Activated naive CD8-positive, alpha-beta T cell treated with anti-CD3 and anti-CD28 coated beads, Interleukin-2, amount 50 U/mL, for 16 hours (primary cell): ENCODE measurements at regions not wholly inside any gene's neighbourhood (a gene's known extent, or its start where the extent isn't known, plus 50 kb on each side); places are given as distances from the start of the nearest gene placed in this dataset.
"Not testable (repeated sequence)": the region's sequence is repeated elsewhere in the genome, so short reads cannot be mapped to it uniquely, and the experiment has no call there.

Source experiments
- DNase-seq: peaks from one replicate; pipeline ENCODE4 v3.0.0-alpha.2; 2020; ENCODE audit warnings: low read depth, low spot score

DNA sequence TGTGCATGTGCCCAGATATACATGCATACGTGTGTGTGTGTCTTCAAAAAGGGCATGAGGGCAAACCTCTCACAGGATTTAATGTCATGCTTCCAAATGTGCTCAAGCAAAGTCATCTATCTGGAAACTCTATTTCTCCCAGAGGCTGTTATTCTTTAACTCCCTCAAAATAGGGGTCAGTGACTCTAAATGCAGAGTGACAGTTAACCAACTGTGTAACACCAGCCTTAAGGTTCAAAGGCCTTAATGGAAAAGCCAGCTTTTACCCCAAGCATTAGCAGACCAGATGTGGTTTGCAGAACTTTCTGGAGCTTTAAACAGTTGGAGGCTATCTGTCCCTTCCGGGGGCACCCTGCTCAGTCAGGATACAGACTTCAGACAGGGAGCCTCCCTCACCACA, 70.4 kb upstream of the SLC7A14 start:
- DNase-seq: no peak

DNA sequence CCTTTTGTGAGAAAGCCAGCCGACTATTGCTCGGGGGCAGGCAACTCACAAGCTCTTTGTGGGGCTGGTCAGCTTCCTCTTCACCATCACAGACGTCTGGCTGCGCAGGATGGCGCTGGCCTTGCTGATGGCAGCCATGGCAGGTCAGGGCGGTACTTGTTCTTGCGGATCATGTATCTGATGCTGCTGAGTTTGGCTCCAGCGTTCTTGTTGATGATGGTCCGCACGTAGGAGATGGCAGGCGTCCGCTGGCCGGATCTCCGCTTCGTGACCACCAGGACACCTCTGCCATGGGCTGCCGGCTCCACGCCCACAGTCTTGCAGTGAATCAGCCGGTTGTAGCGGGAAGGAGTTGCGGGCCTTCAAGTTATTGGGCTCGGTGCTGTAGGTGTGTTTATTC, 67.9 kb upstream of the SLC7A14 start:
- DNase-seq: no peak

DNA sequence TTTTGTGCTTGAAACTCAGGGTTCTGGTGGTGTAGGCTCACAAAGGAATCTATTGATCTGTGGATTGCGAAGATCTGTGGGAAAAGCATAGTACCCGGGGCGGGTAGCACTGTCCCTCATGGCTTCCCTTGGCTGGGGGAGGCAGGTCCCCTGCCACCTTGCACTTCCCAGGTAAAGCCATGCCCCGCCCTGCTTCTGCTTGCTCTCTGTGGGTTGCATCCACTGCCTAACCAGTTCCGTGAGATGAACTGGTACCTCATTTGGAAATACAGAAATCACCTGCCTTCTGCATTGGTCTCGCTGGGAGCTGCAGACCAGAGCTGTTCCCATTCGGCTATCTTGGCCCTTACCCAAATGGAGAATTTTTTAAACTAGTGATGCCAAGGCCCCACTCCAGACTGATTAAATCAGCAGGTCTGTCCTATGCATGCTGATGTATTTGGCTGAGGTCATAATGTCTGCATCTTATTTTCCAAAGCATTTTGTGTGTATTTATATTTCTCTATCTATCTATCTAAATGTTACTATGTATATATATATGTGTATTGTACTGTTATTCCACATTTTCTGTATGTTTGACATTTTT, 65.5 kb upstream of the SLC7A14 start:
- DNase-seq: no peak

DNA sequence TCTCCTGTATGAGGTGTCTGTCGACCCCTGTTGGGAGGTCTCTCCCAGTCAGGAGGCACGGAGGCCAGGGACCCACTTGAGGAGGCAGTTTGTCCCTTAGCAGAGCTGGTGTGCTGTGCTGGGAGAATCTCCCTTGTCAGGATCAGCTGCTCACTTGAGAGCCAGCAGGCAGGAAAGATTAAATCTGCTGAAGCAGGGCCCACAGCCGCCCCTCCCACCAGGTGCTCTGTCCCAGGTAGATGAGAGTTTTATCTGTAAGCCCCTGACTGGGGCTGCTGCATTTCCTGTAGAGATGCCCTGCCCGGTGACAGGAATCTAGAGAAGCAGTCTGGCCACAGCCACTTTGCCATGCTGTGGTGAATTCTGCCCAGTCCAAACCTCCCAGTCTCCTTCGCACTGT, 64.7 kb upstream of the SLC7A14 start:
- DNase-seq: not testable (repeated sequence)

DNA sequence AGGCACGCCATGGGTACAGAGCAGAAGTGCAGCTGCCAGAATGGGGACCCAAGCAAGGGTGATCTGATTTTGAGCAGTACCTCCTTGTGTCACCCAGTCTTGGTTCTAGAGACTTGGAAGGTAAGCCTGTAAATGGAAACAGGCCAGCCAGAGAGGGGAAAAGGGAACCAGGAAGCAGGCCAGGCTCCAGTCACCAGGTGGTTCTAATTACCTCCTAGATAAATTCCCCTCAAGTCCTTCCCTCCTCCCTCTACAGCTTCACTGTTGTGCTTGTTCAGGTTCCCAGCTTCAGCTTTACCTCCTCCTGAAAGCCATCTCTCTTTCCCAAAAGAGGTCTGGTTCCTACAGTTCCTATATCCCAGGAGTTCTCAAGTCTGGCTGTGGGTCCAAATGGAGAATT, 58.8 kb upstream of the SLC7A14 start:
- no peak for DNase-seq

DNA sequence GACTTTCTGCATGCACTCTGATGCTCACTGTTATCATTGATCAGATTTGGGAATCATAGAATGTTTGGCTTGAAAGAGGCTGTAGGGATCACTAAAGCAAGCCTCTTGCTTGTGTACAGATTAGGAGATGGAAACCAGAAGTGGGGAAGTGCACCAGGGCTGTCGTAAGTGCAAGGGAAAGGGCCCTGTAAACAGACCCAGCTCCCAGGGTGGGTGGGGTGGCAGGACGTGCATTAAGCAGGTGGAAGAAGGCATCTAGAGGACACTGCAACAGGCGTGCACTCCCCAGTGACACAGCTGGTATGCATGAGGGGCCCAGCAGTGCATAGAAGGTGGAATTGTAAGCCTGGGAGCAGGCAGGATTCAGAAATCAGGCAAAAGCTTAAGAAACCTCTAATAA, 58.0 kb upstream of the SLC7A14 start:
- no peak for DNase-seq

DNA sequence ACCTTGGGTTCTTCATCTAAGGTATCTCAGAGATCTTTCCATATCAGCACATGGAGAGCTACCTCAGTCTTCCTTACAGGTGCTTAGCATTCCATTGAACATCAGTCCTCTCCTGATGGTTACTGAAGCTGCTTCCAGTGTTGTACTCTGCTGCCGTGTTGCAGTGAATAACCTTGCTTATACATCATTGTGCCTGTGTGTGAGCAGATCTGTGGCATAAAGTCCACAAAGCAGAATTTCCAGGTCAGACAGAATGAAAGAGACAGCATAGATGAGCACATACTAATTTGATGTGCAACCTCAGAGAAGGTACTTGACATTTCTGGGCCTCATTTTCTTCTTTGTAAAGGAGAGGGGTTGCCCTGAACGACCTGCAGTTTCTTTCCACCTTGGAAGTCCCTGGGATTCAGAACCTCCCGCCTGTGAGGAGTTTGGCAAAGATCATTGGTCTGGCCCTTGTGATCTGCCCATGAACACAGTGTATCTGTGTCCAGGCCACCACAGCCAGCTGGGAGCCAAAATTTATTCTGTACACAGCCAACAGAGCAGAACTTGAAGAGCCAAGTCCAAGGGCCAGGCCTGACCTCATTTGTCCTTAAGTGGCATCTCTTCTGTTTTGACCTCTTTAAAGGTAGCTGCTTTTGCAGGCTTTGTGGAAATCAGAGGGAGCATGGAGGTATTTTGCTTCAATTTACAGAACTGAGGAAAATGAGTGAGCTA, 57.2 kb upstream of the SLC7A14 start:
- no peak for DNase-seq

DNA sequence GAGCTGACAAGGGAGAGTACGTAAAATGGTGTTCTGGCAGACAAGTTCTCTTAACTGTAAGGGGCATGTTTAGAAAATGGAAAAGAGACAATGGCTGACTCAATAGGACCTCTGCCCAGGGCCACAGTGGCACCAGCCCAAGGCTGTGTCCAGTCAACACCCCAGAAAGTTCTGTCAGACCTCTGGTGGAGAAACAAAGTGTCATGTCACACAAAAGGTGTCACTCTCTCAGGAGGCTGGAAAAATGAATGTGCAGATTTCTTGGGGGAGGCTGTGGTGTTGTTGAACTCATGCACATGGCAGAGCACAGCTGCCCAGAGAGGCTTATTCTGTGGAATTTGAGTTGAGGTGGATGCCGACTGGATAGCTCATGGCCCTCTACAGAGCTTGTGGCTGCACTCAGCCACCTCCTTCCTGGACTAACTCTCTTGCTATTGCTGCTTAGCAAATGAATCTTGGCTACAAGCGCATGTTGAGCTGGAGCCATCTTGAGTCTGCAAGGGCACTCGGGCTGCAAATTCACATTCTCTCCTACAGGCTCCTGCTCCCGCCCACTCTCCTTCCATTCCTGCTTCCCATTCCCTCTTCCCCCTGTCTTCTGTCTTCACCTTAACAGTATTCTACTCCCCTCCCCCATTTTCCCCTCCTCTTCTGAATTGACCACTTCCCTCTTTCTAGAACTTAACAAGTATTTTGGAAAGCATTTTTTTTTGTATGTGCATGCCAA, 55.8 kb upstream of the SLC7A14 start:
- no peak for DNase-seq

DNA sequence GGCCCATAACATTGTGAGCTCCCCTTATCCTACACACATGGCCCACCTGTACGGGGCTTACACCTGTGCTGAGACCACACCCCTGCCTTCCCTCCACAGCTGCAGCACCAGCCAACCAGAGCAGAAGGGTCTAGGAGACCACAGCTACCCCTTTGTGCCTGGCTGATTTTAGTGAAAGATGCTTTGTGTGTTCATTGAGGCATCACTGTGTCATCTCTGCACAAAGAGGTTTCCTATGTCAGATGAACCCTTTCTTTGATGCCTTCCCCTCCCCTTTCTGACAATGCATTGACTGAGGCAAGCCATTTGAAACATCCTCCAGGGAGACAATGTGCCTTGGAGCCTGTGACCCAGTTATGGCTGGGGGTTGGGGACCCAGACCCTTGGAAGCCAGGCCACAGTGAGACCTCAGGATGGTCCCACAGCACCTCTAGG, 54.9 kb upstream of the SLC7A14 start:
- DNase-seq: no peak

DNA sequence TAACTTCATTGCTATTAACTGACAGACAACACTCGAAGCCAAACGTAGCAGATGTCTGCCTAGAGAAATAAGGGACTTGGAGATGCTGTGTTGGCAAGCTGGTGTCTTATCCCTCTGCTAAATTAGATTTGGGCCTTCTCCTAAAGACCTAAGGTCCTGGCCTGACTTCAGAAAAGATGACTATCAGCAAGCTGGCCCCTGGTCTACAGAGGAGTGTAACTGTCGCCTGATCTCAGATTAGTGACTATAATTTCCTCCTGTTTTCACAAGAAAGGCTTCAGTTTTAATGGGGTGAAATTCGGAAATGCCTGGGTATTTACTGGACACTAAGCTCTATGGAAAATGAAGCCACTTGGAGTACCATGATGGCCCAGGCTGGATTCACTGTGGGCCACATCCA, 53.1 kb upstream of the SLC7A14 start:
- DNase-seq: no peak

DNA sequence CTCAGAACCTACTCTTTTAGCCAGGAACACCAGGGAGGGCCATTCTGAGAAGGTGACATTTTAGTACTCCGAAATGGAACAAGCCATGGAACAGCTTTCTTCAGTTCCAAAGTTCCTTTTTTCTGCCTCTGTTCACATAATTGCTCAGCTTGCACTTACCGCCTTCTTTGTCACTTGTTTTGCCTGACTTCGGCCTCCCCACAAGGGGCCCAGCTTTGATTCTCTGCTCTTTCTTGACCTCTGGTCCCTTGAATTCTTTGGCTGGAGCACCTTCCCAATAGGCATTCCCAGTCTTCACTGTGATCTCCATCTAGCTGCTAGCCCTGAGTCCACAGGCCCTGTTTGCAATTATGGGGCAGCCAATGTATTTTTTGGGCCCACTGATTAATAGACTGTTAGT, 51.4 kb upstream of the SLC7A14 start:
- DNase-seq: no peak

DNA sequence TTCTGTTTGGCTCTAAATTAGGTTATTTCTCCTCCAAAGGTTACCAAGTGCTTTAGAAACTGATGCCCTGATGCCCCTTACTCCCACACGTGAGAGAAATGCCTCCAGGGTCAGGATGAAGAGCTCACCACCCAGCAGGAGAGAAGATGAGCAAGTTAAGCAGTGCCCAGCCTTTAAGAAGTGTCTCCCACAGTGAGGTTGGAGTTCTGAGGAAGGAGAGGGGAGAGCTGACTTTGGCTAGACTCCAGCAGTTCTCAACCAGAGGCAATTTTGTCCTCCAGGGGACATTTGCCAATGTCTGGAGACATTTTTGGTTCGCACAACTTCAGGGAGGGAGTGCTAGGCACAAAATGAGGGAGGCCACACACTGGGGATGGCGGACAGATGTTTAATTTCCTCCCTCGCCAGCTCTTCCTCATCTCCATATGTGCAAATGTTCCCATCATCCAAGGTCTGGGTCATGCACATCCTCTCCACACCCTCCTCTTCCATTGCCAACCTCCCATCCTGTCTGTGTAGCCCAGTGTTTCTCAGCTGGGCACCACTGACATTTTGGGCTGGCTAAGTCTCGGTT, 50.6 kb upstream of the SLC7A14 start:
- no peak for DNase-seq
